ENCODE measurements at regions not wholly inside any gene's neighbourhood (a gene's known extent, or its start where the extent isn't known, plus 50 kb on each side); places are given as distances from the start of the nearest gene placed in this dataset.

GRCh38 chr2:7384773-7385349, 467.6 kb downstream of the RNF144A start:
- TF ChIP-seq CTCF (IDR thresholded peaks at IDR 0.05), result no peak
- TF ChIP-seq POLR2A (IDR thresholded peaks at IDR 0.05), result no peak
